NB4 (cell line): ENCODE measurements at regions not wholly inside any gene's neighbourhood (a gene's known extent, or its start where the extent isn't known, plus 50 kb on each side); places are given as distances from the start of the nearest gene placed in this dataset.

Source experiments
- DNase-seq: peaks from one replicate; pipeline ENCODE4 v3.0.0; 2010; ENCODE audit warnings: low read depth
- H3K4me3 ChIP-seq: one replicate; pipeline ENCODE4 v1.5.1; 2011; ENCODE audit warnings: mild to moderate bottlenecking, low read depth, low read length, moderate library complexity
- MYC ChIP-seq: IDR thresholded peaks from 2 replicates; pipeline ENCODE4 v1.6.1; 2011; ENCODE audit warnings: low read depth, low read length
- POLR2A ChIP-seq: IDR thresholded peaks from 2 replicates; pipeline ENCODE4 v1.6.1; 2011; ENCODE audit warnings: mild to moderate bottlenecking; ENCODE audit not compliant: insufficient read length; ENCODE audit errors: extremely low read depth
- TF ChIP-seq, protein P1 (sequence below): IDR thresholded peaks from 2 replicates; pipeline ENCODE4 v1.6.1; 2011; ENCODE audit warnings: low read depth, low read length
- TF ChIP-seq, protein P2 (sequence below): IDR thresholded peaks from one replicate; pipeline ENCODE4 v1.5.1; 2012; ENCODE audit warnings: low read depth, low read length

DNA sequence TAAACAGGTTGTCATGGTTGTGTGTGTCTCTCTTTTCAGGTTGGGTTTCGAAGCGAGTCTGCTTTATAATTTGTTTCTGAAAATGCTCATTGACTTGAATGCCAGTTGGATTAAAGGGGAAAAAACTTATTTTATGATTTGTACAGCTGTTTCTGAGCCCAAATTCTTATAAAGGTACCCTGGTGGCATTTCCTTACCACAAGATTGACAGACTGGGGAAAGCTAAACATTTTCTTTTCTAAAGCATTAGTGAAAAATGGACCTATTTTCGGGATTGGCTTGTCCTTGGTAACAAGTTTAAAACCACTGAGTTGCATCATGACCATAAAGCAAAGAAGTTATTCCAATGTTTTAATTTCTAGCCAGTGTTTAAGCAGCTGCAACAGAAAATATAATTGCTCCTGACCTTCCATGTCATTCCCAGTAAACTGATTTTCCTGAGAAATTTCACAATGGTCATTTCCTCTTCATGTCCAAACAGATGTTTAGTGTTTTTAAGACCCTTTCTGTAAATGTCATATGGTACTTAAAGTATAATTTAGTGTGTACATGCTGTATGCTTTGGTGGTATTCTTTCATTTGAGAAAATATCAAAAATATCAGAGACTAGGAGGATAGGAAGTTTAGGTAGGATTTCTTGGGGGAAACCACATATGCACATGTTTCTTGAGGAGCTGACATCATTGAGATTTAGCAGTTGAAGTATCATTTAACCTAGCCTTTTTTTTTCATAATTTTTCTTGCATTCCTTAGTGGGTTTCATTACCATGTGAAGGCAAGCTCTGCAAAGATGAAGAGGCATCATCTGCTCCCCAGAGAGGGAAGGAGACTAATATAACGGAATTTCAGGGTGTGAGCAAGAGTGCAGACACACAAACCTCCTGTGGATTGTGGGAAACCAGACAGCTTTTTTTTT lies 667.1 kb upstream of the RGMB start:
- no peak overlapping the region for H3K4me3 ChIP-seq
- no peak for DNase-seq
- TF ChIP-seq MYC: no peak
- TF ChIP-seq, protein P1, sequence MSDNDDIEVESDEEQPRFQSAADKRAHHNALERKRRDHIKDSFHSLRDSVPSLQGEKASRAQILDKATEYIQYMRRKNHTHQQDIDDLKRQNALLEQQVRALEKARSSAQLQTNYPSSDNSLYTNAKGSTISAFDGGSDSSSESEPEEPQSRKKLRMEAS: no peak
- TF ChIP-seq, protein P2, sequence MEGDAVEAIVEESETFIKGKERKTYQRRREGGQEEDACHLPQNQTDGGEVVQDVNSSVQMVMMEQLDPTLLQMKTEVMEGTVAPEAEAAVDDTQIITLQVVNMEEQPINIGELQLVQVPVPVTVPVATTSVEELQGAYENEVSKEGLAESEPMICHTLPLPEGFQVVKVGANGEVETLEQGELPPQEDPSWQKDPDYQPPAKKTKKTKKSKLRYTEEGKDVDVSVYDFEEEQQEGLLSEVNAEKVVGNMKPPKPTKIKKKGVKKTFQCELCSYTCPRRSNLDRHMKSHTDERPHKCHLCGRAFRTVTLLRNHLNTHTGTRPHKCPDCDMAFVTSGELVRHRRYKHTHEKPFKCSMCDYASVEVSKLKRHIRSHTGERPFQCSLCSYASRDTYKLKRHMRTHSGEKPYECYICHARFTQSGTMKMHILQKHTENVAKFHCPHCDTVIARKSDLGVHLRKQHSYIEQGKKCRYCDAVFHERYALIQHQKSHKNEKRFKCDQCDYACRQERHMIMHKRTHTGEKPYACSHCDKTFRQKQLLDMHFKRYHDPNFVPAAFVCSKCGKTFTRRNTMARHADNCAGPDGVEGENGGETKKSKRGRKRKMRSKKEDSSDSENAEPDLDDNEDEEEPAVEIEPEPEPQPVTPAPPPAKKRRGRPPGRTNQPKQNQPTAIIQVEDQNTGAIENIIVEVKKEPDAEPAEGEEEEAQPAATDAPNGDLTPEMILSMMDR: no peak

DNA sequence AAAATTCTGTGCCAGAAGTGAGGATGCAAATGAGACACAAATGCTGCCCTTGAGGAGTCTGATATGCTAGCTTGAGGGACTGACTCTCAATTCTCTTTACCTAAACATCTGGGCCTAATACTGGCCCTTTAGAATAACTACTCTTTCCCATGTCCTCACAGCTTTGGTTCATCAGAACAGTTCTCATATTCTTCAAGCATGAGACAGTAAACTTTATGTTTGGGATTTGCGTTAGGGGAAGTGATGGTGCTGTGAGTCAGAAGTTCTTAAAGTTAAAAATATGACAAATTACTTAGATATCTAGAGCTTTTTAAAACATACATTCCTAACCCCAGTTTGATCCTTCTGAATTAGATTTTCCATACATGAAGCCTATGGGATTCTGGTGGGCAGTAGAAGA lies 665.0 kb upstream of the RGMB start:
- no peak for DNase-seq
- TF ChIP-seq POLR2A: no peak
- TF ChIP-seq, protein P2: no peak
- TF ChIP-seq MYC: no peak
- TF ChIP-seq, protein P1: no peak

DNA sequence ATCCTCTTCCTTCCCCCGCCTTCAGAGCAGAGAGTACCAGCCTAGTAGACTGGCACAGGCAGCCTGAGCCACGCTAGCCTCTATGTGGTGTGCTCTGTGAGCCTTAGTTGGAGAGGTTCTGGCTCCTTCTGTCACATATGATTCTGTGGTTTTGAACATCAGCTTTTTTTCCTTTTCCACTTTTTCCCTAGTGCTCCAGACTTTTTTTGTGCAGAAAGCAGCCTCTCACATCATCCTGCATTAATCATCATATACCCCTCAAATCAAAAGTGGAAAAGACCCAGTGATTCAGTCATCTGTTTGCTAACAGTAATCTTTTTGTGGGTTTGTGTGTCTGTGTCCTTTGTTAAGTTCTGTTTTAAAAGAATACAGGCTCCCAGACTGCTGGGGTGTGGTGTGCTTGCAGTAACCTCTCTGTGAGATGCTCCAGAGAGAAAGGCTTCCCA lies 663.9 kb upstream of the RGMB start:
- DNase-seq: no peak
- TF ChIP-seq POLR2A (no peak), MYC (no peak)
- TF ChIP-seq, protein P2: no peak
- no peak overlapping the region for H3K4me3 ChIP-seq

More for the DNA sequence above, 665.0 kb upstream of the RGMB start:
- no peak overlapping the region for H3K4me3 ChIP-seq

DNA sequence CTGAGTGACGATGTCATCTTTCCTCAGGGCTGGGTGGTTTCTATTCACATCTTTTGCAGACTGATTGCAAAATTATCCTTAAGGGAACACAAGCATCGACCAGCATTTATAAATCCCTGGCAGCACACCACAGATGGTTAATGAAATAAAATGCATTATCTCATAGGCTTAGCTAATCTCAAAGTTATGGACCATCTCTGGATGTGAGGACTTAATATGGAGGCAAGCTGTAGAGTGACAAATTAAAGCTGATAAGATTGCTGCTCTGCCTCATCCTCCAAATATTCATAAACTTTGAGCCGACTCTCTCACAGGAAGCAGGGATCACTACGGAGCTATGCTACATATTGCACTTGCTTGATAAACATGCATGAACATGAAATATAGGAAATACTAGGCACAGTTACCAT lies 663.2 kb upstream of the RGMB start:
- DNase-seq: no peak
- H3K4me3 ChIP-seq: no peak overlapping the region

DNA sequence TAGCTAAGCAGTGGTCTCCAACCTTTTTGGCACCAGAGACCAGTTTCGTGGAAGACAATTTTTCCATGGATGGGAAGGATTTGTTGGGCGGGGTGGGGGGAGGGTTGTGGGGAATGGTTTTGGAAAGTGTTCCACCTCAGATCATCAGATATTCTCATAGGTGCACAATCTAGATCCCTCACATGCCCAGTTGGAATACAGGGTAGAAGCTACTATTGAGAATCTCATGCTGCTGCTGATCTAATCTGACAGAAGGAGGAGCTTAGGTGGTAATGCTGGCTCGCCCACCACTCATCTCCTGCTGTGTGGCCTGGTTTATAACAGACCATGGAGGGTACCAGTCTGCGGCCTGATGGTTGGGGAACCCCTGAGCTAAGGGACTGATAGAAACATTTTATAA lies 662.7 kb upstream of the RGMB start:
- H3K4me3 ChIP-seq: no peak overlapping the region
- TF ChIP-seq POLR2A (no peak), MYC (no peak)
- TF ChIP-seq, protein P1: no peak
- TF ChIP-seq, protein P2: no peak
- no peak for DNase-seq

More for the DNA sequence above, 663.2 kb upstream of the RGMB start:
- TF ChIP-seq POLR2A (no peak), MYC (no peak)
- TF ChIP-seq, protein P2: no peak
- TF ChIP-seq, protein P1: no peak
